DND-41 (cell line): ENCODE measurements at regions not wholly inside any gene's neighbourhood (a gene's known extent, or its start where the extent isn't known, plus 50 kb on each side); places are given as distances from the start of the nearest gene placed in this dataset.

Experiments
- CTCF ChIP-seq: IDR thresholded peaks from 2 replicates; pipeline ENCODE4 v1.5.1; 2012; ENCODE audit warnings: borderline replicate concordance, low read length, moderate library complexity, mild to moderate bottlenecking; ENCODE audit not compliant: poor library complexity, severe bottlenecking; ENCODE audit errors: extremely low read depth
- EZH2 ChIP-seq: IDR thresholded peaks from 3 replicates; pipeline ENCODE4 v1.6.1; 2012; ENCODE audit warnings: borderline replicate concordance, low read depth, mild to moderate bottlenecking, moderate library complexity, low read length, inconsistent platforms; ENCODE audit not compliant: severe bottlenecking

DNA sequence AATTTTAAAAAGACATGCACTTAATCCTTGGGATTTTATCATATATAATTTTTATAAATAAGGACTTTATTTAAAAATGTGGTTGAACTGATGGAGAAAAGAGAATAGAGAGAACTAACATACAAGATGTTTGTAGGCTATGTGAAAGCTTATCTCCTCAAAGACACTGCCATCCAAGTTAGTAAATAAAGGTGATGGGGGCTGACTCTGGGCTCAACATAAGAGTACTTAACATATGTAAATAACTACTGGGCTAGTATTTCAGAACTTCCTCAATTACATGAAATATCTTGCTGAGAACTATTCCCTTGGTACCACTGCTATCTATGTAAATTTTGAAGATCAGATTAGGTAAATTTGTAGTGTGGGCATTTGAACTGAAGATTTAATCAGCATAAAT is 1017.3 kb upstream of the PCDH20 start:
- no peak for TF ChIP-seq CTCF
- no peak for TF ChIP-seq EZH2
